ENCODE measurements at regions not wholly inside any gene's neighbourhood (a gene's known extent, or its start where the extent isn't known, plus 50 kb on each side); places are given as distances from the start of the nearest gene placed in this dataset.

DNA sequence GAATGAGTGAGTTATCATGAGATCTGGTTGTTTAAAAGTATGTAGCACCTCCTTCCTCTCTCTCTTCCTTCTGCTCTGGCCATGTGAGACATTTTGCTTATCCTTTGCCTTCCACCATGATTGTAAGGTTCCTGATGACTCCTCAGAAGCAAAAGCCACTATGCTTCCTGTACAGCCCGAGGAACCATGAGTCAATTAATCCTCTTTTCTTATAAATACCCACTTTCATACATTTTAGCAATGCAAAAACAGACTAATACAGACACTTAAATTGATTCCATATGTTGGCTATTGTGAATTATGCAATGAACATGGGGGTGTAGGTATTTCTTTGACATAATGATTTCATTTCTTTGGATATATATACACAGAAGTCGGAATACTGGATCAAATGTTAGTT lies 792.8 kb upstream of the EYS start:
- TF ChIP-seq POLR2A (IDR thresholded peaks at IDR 0.05), result no peak
- TF ChIP-seq, protein P1, sequence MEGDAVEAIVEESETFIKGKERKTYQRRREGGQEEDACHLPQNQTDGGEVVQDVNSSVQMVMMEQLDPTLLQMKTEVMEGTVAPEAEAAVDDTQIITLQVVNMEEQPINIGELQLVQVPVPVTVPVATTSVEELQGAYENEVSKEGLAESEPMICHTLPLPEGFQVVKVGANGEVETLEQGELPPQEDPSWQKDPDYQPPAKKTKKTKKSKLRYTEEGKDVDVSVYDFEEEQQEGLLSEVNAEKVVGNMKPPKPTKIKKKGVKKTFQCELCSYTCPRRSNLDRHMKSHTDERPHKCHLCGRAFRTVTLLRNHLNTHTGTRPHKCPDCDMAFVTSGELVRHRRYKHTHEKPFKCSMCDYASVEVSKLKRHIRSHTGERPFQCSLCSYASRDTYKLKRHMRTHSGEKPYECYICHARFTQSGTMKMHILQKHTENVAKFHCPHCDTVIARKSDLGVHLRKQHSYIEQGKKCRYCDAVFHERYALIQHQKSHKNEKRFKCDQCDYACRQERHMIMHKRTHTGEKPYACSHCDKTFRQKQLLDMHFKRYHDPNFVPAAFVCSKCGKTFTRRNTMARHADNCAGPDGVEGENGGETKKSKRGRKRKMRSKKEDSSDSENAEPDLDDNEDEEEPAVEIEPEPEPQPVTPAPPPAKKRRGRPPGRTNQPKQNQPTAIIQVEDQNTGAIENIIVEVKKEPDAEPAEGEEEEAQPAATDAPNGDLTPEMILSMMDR (IDR thresholded peaks at IDR 0.05), result no peak
